GM12878 (cell line): ENCODE measurements at regions not wholly inside any gene's neighbourhood (a gene's known extent, or its start where the extent isn't known, plus 50 kb on each side); places are given as distances from the start of the nearest gene placed in this dataset.

ENCODE experiments used
- CBX3 ChIP-seq: fragments of 200-600 bp; sonication (generic); IDR thresholded peaks from 2 replicates; pipeline ENCODE4 v1.6.1; 2016; ENCODE audit warnings: low read depth, borderline replicate concordance
- CBX5 ChIP-seq: sonication (generic); IDR thresholded peaks from 2 replicates; pipeline ENCODE4 v1.6.1; 2016; ENCODE audit warnings: low read depth, moderate library complexity, mild to moderate bottlenecking, inconsistent platforms
- EZH2 ChIP-seq: IDR thresholded peaks from 2 replicates; pipeline ENCODE4 v1.6.1; 2012; ENCODE audit warnings: low read depth, mild to moderate bottlenecking, control low read depth, inconsistent platforms, low read length, borderline replicate concordance; ENCODE audit not compliant: control insufficient read depth
- FOS ChIP-seq: IDR thresholded peaks from 3 replicates; pipeline ENCODE4 v1.6.1; 2011; ENCODE audit warnings: borderline replicate concordance; ENCODE audit not compliant: insufficient read length; ENCODE audit errors: extremely low read depth
- JUND ChIP-seq: IDR thresholded peaks from 2 replicates; pipeline ENCODE4 v1.6.1; 2012; ENCODE audit warnings: low read depth, mild to moderate bottlenecking, low read length, improper control_type of control experiment, moderate library complexity
- NR2F1 ChIP-seq: fragments of 450-650 bp; conservative IDR thresholded peaks from 2 replicates; pipeline ENCODE4 v1.6.1; 2017; ENCODE audit warnings: mild to moderate bottlenecking
- POLR2AphosphoS5 ChIP-seq: IDR thresholded peaks from 2 replicates; pipeline ENCODE4 v1.6.1; 2011; ENCODE audit warnings: mild to moderate bottlenecking, low read length, inconsistent platforms
- RAD21 ChIP-seq: IDR thresholded peaks from 2 replicates; pipeline ENCODE4 v1.6.1; 2011; ENCODE audit warnings: mild to moderate bottlenecking, low read depth, low read length, moderate library complexity; ENCODE audit not compliant: insufficient read depth
- RB1 ChIP-seq: fragments of 450-650 bp; formaldehyde crosslinking; IDR thresholded peaks from 2 replicates; pipeline ENCODE4 v1.6.1; 2017; ENCODE audit warnings: mild to moderate bottlenecking, borderline replicate concordance
- SREBF2 ChIP-seq: IDR thresholded peaks from 2 replicates; pipeline ENCODE4 v1.6.1; 2012; ENCODE audit warnings: mild to moderate bottlenecking, low read length
- TF ChIP-seq, protein P1 (sequence below): IDR thresholded peaks from 2 replicates; pipeline ENCODE4 v1.6.1; 2012; ENCODE audit warnings: low read depth, low read length, improper control_type of control experiment
- TF ChIP-seq, protein P2 (sequence below), 3 experiments: IDR thresholded peaks in 2 of 3; conservative IDR thresholded peaks in 1 of 3; 2 replicates each; pipeline ENCODE4 v1.5.1; 2011; ENCODE audit warnings: low read depth in 3 of 3, low read length in 3 of 3, mild to moderate bottlenecking in 3 of 3, control low read depth in 2 of 3, moderate library complexity in 2 of 3, inconsistent platforms in 1 of 3, mixed read lengths in 1 of 3; ENCODE audit not compliant: control insufficient read depth in 2 of 3, insufficient read depth in 1 of 3; ENCODE audit errors: extremely low read depth in 1 of 3
- TF ChIP-seq, protein P3 (sequence below): IDR thresholded peaks from 2 replicates; pipeline ENCODE4 v1.6.1; 2011; ENCODE audit warnings: borderline replicate concordance, low read depth, mild to moderate bottlenecking, moderate library complexity, mixed read lengths, low read length; ENCODE audit not compliant: insufficient read depth; ENCODE audit errors: extremely low read length

DNA sequence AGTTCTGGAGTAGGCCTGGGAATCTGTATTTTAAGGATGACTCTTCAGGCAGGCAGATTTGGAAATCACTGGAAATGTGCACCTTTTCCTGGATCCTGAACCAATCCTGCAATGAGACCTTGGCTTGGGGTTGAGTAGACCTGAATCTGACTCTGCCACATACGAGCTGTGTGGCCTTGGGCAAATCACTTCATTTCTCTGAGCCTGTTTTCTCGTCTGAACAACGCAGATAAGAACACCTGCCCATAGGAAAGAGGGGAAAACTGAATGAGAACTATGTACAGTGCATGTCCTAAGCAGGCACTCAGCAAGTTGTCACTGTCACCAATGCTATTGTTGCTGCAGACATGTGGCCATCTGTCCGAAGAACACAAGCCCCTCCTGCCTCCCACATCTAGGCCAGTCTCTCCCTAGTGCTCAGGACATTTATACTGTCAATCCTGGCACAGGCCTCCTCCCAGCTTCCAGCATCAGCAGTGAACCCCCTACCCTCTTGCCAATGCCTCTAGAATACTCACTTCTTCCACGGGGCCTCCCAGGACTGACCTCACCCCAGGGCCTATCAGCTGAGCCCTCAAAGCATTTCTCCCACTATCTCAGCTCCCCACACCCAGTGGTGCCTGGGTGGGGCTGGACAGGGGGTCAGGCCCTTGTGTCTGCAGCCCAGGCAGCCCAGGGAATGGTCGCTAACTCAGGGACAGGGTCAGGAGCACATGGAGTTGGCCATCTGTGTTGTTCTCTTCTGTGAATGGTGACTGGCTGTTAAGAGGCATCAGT is 88.8 kb upstream of the ZBTB40 start:
- TF ChIP-seq, protein P1, sequence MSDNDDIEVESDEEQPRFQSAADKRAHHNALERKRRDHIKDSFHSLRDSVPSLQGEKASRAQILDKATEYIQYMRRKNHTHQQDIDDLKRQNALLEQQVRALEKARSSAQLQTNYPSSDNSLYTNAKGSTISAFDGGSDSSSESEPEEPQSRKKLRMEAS: no peak
- TF ChIP-seq, protein P2, sequence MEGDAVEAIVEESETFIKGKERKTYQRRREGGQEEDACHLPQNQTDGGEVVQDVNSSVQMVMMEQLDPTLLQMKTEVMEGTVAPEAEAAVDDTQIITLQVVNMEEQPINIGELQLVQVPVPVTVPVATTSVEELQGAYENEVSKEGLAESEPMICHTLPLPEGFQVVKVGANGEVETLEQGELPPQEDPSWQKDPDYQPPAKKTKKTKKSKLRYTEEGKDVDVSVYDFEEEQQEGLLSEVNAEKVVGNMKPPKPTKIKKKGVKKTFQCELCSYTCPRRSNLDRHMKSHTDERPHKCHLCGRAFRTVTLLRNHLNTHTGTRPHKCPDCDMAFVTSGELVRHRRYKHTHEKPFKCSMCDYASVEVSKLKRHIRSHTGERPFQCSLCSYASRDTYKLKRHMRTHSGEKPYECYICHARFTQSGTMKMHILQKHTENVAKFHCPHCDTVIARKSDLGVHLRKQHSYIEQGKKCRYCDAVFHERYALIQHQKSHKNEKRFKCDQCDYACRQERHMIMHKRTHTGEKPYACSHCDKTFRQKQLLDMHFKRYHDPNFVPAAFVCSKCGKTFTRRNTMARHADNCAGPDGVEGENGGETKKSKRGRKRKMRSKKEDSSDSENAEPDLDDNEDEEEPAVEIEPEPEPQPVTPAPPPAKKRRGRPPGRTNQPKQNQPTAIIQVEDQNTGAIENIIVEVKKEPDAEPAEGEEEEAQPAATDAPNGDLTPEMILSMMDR (IDR thresholded peaks at IDR 0.05 in 2 of 3, conservative IDR thresholded peaks at IDR 0.05 in 1 of 3; ENCODE audit: control insufficient read depth in 2 of 3, extremely low read depth in 1 of 3, insufficient read depth in 1 of 3, low read depth in 3 of 3, low read length in 3 of 3): no peak
- TF ChIP-seq, protein P3, sequence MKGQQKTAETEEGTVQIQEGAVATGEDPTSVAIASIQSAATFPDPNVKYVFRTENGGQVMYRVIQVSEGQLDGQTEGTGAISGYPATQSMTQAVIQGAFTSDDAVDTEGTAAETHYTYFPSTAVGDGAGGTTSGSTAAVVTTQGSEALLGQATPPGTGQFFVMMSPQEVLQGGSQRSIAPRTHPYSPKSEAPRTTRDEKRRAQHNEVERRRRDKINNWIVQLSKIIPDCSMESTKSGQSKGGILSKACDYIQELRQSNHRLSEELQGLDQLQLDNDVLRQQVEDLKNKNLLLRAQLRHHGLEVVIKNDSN: no peak
- TF ChIP-seq SREBF2 (no peak), NR2F1 (no peak), JUND (no peak), RB1 (no peak), CBX5 (no peak), RAD21 (no peak), POLR2AphosphoS5 (no peak), EZH2 (no peak), FOS (no peak), CBX3 (no peak)
